DOHH2 (cell line): ENCODE measurements at regions not wholly inside any gene's neighbourhood (a gene's known extent, or its start where the extent isn't known, plus 50 kb on each side); places are given as distances from the start of the nearest gene placed in this dataset.

ENCODE experiments used
- EZH2phosphoT487 ChIP-seq: fragments of 200-600 bp; sonication (generic); IDR thresholded peaks from 2 replicates; pipeline ENCODE4 v1.6.1; 2017; ENCODE audit warnings: borderline replicate concordance, mild to moderate bottlenecking, antibody characterized with exemption, low read length, moderate library complexity, mixed read lengths
- TF ChIP-seq, protein P1 (sequence below): fragments of 200-600 bp; sonication (generic); IDR thresholded peaks from one replicate; pipeline ENCODE4 v1.5.1; 2014; ENCODE audit warnings: antibody characterized with exemption, mild to moderate bottlenecking, low read depth, low read length; ENCODE audit not compliant: poor library complexity, severe bottlenecking

DNA sequence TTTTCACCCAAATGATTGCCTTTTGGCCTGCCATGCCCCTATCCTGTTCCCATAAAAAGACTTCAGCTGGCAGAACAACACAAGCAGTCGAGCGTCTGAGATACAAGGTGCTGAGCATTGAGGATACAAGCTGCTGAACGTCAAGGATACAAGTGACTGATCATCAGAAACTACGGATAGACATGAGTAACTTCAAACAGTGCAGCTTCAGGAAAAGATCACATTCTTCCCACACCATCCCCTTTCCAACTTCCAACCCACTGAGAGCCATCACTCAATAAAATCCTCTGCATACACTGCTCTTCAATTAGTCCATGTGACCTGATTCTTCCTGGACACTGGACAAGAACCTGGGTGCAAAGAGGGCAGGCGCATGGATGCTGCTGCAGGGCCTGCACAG is 1198.9 kb downstream of the ROBO2 start:
- TF ChIP-seq, protein P1, sequence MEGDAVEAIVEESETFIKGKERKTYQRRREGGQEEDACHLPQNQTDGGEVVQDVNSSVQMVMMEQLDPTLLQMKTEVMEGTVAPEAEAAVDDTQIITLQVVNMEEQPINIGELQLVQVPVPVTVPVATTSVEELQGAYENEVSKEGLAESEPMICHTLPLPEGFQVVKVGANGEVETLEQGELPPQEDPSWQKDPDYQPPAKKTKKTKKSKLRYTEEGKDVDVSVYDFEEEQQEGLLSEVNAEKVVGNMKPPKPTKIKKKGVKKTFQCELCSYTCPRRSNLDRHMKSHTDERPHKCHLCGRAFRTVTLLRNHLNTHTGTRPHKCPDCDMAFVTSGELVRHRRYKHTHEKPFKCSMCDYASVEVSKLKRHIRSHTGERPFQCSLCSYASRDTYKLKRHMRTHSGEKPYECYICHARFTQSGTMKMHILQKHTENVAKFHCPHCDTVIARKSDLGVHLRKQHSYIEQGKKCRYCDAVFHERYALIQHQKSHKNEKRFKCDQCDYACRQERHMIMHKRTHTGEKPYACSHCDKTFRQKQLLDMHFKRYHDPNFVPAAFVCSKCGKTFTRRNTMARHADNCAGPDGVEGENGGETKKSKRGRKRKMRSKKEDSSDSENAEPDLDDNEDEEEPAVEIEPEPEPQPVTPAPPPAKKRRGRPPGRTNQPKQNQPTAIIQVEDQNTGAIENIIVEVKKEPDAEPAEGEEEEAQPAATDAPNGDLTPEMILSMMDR, result no peak
- TF ChIP-seq EZH2phosphoT487, result no peak
